Fibroblast of peridontal ligament (primary cell): ENCODE measurements at regions not wholly inside any gene's neighbourhood (a gene's known extent, or its start where the extent isn't known, plus 50 kb on each side); places are given as distances from the start of the nearest gene placed in this dataset.
"Not testable (repeated sequence)": the region's sequence is repeated elsewhere in the genome, so short reads cannot be mapped to it uniquely, and the experiment has no call there.

Experiments used
- DNase-seq: peaks from one replicate; pipeline ENCODE4 v3.0.0-alpha.2; 2010; ENCODE audit errors: extremely low read depth

DNA sequence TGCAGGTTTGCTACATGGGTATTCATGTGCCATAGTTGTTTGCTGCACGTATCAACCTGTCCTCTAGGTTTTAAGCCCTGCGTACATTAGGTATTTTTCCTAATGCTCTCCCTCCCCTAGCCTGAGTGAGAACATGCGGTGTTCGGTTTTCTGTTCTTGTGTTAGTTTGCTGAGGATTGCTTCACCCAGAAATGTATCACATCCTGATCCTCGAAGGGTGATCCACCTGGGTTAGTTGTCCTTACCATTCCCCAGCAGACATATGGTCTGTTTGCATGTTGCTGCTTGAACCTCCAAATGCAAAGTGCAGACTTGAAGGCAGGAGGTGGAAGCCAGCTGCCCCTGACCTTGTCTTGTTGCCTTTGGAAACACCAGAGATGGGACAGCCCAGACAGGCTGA, 161.5 kb upstream of the WDR1 start:
- DNase-seq = no peak

DNA sequence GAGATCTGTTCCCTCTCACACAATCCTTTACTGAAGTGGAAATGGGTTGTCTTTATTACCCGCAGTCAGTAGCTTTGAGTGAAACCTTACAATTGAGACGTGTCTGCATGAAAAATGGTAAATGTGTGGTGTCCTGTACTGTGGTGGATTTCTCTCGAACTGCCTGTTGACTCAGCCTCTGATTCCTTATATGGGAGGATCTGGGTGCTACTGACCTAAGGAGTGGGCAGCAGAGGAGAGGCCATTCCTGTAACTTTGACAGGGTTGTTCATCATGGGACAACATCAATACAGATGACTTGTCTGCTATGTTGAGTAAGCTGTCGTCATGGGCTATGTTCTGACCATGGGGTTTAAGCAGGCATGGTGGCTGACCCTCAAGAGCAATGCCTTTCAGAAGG, 159.6 kb upstream of the WDR1 start:
- no peak for DNase-seq

DNA sequence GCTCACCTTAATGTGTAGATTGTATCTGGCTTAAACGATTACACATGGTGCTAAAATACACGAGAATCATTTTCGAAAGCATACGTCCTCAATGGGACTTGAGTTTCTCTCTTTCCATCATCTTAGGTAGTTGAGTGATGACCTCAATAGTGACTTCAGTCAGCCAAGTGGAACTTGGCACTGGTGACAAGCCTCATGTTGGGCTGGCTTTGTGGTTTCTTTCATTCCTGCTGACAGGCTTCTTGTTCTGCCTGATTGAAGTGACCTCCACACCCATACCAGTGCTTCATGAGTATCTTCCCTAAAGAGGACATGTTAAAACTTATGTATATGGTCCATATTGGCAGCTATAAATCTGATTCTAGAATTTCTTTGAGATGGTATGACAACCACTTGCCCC, 159.1 kb upstream of the WDR1 start:
- DNase-seq = peak; percentile 10

DNA sequence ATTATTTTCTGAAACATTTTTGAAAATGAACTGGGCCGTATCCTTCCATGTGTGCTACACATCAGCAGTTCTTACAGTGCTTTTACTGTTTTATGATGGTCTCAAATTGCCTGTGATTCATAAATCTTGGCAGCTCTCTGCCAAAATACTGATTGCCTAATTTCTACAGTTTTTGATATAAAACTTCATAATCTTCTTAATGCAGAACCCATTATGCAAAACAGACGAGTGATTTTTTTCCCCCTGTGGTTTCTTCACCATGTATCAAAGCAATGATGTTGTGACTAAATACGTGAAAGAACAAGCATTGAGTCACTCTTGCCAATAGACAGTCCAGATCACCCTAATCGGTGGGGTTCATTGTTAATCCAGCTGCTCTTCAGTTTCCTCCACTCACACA, 156.4 kb upstream of the WDR1 start:
- DNase-seq = peak; percentile 73

- DNase-seq = no peak
Measured at GRCh38 chr4:10272511-10272910, 155.9 kb upstream of the WDR1 start.

DNA sequence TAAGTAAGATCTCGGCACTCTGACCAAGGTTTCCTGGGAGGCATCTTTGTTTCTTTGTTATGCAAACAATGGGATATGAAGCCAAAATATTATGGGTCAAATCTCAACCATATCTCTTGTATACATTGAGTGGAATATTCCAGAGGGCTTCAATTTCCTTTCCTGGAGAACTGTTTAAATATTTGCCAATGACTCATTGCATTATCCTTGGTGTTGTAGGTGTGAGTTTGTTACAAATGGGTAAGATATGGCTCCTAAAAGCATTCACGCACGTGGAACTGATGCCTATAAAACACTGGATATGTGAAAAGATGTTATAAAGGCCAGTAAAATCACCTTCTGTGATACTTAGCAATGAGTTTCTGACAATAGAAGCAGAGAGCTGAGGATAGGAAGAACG, 150.5 kb upstream of the WDR1 start:
- no peak for DNase-seq

- no peak for DNase-seq
Measured at GRCh38 chr4:10260777-10261176, 144.2 kb upstream of the WDR1 start.

DNA sequence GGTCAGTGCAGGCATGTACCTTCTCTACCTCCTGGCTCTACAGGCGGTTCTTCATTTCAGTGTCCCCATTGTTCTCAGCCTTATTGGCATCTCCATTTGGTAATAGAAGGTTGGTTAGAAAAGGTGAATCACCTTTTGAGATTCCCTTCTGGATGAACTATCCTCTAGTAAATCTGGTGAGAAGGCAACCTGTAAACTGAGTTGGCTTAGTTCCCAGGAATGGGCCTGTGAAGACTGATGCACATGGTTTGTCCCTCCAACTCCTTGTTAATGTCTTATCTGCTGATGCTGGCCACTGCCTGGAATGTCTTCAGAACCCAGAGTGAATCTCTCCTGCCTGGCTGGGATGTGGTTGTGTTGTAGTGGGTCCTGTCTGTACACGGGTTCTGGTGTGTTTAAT, 143.4 kb upstream of the WDR1 start:
- no peak for DNase-seq

GRCh38 chr4:10256203-10256602, 139.6 kb upstream of the WDR1 start:
- DNase-seq = no peak

DNA sequence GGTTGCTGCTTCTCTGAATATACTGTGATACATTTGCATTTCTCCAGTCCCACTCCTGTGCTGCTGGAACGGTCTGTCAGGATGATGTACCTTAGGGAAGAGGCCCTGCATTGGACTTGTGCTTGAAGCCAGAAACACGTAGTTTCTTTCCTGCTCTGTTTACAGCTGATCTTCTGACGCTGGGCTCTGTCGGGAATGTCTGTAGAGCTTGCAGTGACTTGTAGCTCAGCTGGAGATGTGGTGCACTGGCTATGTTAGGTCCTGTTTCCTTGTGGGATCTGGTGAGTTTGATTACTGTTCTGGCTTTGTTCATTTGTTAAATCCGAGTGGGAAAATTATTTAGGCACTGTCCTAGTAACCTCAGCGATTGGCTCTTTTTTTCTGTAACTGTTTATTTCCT, 137.2 kb upstream of the WDR1 start:
- no peak for DNase-seq

GRCh38 chr4:10245751-10246150, 129.2 kb upstream of the WDR1 start:
- no peak for DNase-seq

DNA sequence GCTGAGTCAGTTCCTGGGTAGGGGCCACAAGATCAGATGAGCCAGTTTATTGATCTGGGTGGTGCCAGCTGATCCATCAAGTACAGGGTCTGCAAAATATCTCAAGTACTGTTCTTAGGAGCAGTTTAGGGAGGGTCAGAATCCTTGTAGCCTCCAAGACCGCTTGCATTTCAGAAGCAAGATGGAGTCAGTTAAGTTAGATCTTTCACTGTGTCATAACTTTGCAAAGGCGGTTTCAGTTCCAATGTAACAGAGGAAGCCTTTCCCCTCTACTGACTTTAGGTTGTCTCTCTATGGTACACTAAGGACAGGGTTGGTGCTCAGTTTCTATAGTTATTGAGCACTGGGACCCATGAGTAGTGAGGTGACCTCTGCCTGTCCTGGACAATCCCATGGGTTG, 127.3 kb upstream of the WDR1 start:
- DNase-seq = no peak

DNA sequence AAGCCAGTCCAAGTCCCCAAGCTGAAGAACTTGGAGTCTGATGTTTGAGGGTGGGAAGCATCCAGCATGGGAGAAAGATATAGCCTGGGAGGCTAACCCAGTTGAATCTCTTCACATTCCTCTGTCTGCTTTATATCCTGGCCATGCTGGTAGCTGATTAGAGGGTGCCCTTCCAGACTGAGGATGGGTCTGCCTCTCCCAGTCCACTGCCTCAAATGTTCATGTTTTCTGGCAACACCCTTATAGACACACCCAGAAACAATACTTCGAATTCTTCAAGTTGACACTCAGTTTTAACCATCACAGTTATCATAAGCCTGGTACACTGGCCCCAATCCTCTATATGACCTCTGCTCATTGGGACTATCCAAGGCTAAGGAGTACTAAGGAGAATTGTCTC, 124.1 kb upstream of the WDR1 start:
- no peak for DNase-seq

DNA sequence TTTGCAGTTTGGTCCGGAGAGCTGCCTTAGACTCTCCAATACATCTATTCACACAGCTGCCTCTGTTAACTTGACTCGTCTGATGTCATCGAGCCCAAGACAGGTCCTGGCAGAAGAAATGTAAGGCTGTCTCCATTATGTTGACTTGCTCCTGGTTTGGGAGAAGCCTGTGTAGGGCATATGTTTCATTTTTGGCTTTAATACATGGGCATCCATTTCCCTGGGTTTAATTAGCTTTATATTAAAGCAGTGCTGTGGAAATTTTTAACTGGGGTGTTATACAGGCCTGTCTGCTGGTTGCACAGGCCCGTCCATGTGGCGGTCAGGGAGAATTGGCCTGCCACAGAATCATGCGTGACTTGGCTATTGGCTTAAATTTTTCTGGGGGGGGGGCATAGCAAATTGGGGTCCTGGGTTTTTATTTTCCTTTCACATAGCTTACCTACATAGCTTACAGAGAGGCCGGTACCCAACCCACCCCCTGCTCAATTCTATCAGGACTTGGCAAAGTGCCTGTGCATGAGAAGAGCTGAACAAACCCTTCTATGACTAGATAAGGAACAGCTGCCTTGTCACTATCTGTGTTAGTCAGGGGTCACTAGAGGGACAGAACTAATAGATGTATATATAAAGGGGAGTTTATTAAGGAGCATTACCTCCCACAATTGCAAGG, 123.5 kb upstream of the WDR1 start:
- DNase-seq = no peak

DNA sequence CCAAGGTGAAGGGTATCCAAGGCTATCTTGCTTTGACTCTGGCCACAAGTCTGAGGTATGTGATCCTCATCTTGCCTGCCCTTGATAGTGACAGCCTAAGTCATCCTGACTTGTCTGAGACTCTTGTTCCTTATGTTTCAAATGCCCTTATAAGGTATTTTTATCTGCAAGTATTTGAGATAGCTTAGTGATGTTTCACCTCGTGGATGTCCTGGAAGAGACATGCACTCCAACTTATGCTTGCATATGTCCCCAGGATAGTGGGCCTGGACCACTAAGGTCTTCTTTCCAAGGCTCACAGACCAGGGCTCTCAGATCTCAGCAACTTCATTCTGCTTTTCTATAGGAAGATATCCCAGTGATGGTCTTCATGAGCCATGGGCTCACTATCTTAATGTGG, 120.5 kb upstream of the WDR1 start:
- DNase-seq = no peak

- DNase-seq = no peak
Measured at GRCh38 chr4:10232114-10232513, 115.5 kb upstream of the WDR1 start.

DNA sequence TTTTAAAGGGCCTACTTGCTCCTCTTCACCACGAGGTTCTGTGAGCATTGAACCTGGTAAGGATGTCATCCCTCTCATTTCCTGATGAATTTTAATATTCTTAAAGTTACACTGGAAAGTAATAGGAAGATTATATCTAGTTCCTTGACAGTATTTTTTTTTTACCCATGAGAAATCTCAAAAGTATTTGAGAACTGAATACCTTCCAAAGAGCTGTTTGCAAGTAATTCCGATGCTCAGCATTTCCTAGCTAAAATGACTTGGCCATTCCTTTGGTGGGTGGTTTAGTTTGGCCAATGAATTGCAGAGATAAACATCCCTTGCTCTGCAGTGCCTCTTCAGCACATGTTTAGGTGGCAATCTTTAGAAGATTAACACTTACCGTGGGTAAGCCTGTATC, 110.2 kb upstream of the WDR1 start:
- DNase-seq = peak; percentile 71

- DNase-seq = no peak
Measured at GRCh38 chr4:10225096-10225495, 108.5 kb upstream of the WDR1 start.

- no peak for DNase-seq
Measured at GRCh38 chr4:10223782-10224181, 107.2 kb upstream of the WDR1 start.

DNA sequence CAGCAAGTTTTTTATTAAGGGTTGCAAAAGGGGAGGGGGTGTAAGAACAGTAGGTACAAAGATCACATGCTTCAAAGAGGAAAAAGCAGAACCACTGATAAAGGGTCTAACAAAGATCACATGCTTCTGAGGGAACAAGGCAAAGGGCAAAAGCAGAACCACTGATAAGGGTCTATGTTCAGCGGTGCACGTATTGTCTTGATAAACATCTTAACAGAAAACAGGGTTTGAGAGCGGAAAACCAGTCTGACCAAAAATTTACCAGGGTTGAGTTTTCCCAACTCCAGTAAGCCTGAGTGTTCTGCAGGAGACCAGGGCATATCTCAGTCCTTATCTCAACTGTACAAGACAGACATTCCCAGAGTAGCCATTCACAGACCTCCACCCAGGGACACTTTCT, 96.9 kb upstream of the WDR1 start:
- not testable (repeated sequence) for DNase-seq

- DNase-seq = no peak
Measured at GRCh38 chr4:10212901-10213300, 96.3 kb upstream of the WDR1 start.

DNA sequence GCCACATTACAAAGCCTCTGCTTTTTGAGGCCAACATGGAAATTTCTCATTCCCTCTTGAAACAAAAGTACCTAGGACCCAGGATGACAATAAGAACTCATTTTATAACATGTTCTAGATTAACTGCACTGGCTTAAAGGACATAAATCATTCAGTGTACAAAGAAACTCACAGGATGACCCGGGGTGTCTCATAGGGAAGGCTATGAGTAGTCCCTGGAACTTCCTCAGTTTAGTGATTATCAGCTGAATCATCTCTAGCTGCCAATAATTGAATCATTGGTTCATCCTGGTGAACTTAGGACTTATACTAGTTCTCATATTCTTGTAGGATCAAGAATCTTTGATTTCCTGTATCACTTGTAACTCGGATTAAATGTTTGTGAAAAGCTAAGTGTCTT, 95.8 kb upstream of the WDR1 start:
- peak; percentile 18 for DNase-seq

DNA sequence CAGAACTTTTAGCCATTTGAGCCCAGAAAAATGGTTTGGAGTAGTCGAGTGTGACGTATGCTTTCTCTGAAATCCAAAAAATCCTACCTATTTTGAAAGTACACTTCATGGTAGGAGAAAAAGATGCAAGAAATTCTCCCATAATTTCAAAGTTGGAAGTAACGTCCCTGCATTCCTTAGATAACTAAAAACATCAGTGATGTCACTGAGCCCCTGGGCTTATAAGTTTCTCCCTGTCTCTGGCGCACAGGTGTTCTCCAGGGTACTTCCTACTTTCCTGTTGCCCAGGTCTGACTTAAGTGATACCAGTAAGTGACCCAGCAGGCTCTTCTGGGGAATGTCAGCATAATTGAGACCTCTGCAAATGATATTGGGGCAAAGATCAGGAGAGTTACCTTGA, 90.5 kb upstream of the WDR1 start:
- DNase-seq = no peak

DNA sequence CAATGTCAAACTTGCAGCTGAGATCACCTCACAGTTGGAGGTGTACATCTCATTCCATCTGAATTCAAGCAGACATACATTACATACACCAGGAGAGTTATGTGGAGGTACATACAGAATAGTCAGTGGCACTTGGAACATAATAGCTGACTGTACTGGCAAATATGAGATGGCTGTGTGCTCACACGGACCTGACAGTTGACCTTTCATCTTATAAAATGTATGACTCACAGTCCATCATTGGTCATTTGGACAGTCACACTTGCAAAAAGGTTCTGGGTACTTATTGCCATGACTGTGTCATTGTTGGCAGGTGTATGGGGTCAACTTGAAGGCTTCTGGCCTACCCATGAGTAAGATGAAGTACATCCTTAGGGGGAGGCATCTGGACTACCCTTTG, 88.6 kb upstream of the WDR1 start:
- no peak for DNase-seq
